GM10266 (cell line): ENCODE measurements at regions not wholly inside any gene's neighbourhood (a gene's known extent, or its start where the extent isn't known, plus 50 kb on each side); places are given as distances from the start of the nearest gene placed in this dataset.
"Not testable (repeated sequence)": the region's sequence is repeated elsewhere in the genome, so short reads cannot be mapped to it uniquely, and the experiment has no call there.

ENCODE experiments used
- DNase-seq: peaks from one replicate; pipeline ENCODE4 v3.0.0; 2012; ENCODE audit errors: extremely low spot score
- CTCF ChIP-seq: IDR thresholded peaks from 2 replicates; pipeline ENCODE4 v1.5.1; 2012; ENCODE audit warnings: mild to moderate bottlenecking, low read depth; ENCODE audit not compliant: control insufficient read depth, insufficient read depth; ENCODE audit errors: missing control alignments

GRCh38 chr1:90348934-90349333 lies 354.0 kb downstream of the ZNF326 start:
- TF ChIP-seq CTCF = no peak
- DNase-seq = no peak

- DNase-seq = not testable (repeated sequence)
Observed at GRCh38 chr1:90348459-90348858, 353.5 kb downstream of the ZNF326 start.

DNA sequence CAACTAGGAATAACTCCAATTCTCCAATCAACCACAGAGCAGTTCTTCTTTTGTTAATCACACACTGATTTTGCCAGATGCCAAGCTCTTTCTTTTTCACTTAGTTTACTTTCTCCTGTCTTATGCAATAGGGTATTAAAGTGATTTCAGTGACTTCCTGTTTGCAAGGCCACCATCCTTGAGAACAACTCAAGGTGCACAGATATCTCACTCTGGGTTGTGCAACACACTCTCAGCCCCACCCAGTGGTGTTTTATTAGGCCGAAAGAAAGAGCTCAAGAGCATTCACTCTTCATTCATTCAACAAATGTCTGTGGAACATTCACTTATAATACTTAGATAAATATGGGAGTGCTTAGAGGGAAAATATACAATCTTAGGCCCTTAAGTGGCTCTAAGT lies 352.5 kb downstream of the ZNF326 start:
- DNase-seq = no peak
- no peak for TF ChIP-seq CTCF

- no peak for TF ChIP-seq CTCF
- DNase-seq = no peak
Observed at GRCh38 chr1:90346757-90347156, 351.8 kb downstream of the ZNF326 start.

- DNase-seq = no peak
- no peak for TF ChIP-seq CTCF
Observed at GRCh38 chr1:90346349-90346748, 351.4 kb downstream of the ZNF326 start.

GRCh38 chr1:90344963-90345730 lies 350.2 kb downstream of the ZNF326 start:
- DNase-seq = no peak
- TF ChIP-seq CTCF = no peak

- TF ChIP-seq CTCF = no peak
- no peak for DNase-seq
Observed at GRCh38 chr1:90341516-90341915, 346.6 kb downstream of the ZNF326 start.

- no peak for DNase-seq
- TF ChIP-seq CTCF = no peak
Observed at GRCh38 chr1:90340606-90341005, 345.7 kb downstream of the ZNF326 start.
